GM23338 (cell line): ENCODE measurements at regions not wholly inside any gene's neighbourhood (a gene's known extent, or its start where the extent isn't known, plus 50 kb on each side); places are given as distances from the start of the nearest gene placed in this dataset.

Experiments used
- CREB1 ChIP-seq: fragments of 250-450 bp; sonication (Bioruptor Pico); IDR thresholded peaks from 2 replicates; pipeline ENCODE4 v1.5.0; 2020; ENCODE audit warnings: low read depth, mild to moderate bottlenecking, moderate library complexity
- EZH2 ChIP-seq: fragments of 200-600 bp; sonication (generic); IDR thresholded peaks from one replicate; pipeline ENCODE4 v1.8.0; 2017; ENCODE audit warnings: antibody characterized with exemption, mild to moderate bottlenecking, low read depth; ENCODE audit not compliant: unreplicated experiment
- EZH2phosphoT487 ChIP-seq: fragments of 200-600 bp; sonication (generic); IDR thresholded peaks from one replicate; pipeline ENCODE4 v1.8.1; 2018; ENCODE audit warnings: antibody characterized with exemption; ENCODE audit not compliant: unreplicated experiment
- POLR2AphosphoS5 ChIP-seq: IDR thresholded peaks from 2 replicates; pipeline ENCODE4 v1.6.1; 2016; ENCODE audit warnings: antibody characterized with exemption, low read depth
- TF ChIP-seq, protein P1 (sequence below), 2 experiments: fragments of 200-600 bp in 1 of 2; sonication (generic) in 1 of 2; conservative IDR thresholded peaks; 2 replicates each; pipeline versions ENCODE4 v1.5.1 to v1.6.1; 2016 to 2017; ENCODE audit warnings: antibody characterized with exemption in 2 of 2, low read depth in 2 of 2, mild to moderate bottlenecking in 2 of 2, moderate library complexity in 1 of 2
- TF ChIP-seq, protein P2 (sequence below): IDR thresholded peaks from one replicate; pipeline ENCODE4 v1.6.1; 2018; ENCODE audit warnings: antibody characterized with exemption; ENCODE audit not compliant: unreplicated experiment

DNA sequence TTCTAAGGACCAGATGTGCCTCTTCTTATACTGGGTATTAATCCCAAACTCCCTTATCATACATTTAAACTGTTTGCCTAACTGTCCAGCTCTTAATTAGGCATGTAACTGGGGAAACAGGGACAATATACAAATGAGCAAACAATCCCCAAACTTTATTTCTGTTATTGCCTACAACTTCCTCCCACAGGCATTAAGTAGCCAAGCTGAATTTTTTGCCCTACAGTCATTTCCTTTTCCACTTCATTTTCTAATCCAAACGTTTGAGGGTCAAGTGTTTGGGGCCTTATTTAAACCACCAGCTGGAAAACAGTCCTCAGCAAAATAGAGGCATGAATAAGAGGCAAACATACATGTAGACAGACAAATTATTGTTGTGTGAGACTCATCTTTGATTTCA, 77.4 kb upstream of the CCL2 start:
- no peak for TF ChIP-seq POLR2AphosphoS5
- TF ChIP-seq, protein P1, sequence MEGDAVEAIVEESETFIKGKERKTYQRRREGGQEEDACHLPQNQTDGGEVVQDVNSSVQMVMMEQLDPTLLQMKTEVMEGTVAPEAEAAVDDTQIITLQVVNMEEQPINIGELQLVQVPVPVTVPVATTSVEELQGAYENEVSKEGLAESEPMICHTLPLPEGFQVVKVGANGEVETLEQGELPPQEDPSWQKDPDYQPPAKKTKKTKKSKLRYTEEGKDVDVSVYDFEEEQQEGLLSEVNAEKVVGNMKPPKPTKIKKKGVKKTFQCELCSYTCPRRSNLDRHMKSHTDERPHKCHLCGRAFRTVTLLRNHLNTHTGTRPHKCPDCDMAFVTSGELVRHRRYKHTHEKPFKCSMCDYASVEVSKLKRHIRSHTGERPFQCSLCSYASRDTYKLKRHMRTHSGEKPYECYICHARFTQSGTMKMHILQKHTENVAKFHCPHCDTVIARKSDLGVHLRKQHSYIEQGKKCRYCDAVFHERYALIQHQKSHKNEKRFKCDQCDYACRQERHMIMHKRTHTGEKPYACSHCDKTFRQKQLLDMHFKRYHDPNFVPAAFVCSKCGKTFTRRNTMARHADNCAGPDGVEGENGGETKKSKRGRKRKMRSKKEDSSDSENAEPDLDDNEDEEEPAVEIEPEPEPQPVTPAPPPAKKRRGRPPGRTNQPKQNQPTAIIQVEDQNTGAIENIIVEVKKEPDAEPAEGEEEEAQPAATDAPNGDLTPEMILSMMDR (conservative IDR thresholded peaks at IDR 0.05; ENCODE audit: low read depth in 2 of 2): no peak
- no peak for TF ChIP-seq EZH2phosphoT487
- TF ChIP-seq, protein P2, sequence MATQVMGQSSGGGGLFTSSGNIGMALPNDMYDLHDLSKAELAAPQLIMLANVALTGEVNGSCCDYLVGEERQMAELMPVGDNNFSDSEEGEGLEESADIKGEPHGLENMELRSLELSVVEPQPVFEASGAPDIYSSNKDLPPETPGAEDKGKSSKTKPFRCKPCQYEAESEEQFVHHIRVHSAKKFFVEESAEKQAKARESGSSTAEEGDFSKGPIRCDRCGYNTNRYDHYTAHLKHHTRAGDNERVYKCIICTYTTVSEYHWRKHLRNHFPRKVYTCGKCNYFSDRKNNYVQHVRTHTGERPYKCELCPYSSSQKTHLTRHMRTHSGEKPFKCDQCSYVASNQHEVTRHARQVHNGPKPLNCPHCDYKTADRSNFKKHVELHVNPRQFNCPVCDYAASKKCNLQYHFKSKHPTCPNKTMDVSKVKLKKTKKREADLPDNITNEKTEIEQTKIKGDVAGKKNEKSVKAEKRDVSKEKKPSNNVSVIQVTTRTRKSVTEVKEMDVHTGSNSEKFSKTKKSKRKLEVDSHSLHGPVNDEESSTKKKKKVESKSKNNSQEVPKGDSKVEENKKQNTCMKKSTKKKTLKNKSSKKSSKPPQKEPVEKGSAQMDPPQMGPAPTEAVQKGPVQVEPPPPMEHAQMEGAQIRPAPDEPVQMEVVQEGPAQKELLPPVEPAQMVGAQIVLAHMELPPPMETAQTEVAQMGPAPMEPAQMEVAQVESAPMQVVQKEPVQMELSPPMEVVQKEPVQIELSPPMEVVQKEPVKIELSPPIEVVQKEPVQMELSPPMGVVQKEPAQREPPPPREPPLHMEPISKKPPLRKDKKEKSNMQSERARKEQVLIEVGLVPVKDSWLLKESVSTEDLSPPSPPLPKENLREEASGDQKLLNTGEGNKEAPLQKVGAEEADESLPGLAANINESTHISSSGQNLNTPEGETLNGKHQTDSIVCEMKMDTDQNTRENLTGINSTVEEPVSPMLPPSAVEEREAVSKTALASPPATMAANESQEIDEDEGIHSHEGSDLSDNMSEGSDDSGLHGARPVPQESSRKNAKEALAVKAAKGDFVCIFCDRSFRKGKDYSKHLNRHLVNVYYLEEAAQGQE: no peak
- no peak for TF ChIP-seq EZH2
- TF ChIP-seq CREB1 (CRISPR knock-in tag): no peak
